ENCODE measurements at regions not wholly inside any gene's neighbourhood (a gene's known extent, or its start where the extent isn't known, plus 50 kb on each side); places are given as distances from the start of the nearest gene placed in this dataset.

DNA sequence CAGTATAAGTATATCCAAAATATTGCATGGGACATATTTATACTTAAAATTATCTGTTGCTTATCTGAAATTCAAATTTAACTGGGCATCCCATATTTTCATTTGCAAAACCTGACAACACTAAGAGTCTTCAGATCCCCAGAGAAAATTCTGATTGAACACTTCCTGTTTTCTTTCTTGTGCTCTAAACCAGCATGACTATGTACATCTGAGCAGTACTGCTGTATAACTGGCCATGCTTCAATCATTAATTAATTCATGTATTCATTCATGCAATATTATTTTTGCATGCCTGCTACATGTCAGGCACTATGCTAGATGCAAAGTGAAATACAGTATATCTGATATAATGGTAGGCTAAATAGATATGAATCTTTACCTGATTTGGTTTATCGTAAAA is 461.2 kb downstream of the TLR4 start:
- Histone ChIP-seq H3K36me3 (no peaks in the 10 kb centered on the region), H3K9me3 (no peaks in the 10 kb centered on the region), H3K4me3 (no peak overlapping the region), H3K27me3 (no peaks in the 10 kb centered on the region)
- no peak for DNase-seq

DNA sequence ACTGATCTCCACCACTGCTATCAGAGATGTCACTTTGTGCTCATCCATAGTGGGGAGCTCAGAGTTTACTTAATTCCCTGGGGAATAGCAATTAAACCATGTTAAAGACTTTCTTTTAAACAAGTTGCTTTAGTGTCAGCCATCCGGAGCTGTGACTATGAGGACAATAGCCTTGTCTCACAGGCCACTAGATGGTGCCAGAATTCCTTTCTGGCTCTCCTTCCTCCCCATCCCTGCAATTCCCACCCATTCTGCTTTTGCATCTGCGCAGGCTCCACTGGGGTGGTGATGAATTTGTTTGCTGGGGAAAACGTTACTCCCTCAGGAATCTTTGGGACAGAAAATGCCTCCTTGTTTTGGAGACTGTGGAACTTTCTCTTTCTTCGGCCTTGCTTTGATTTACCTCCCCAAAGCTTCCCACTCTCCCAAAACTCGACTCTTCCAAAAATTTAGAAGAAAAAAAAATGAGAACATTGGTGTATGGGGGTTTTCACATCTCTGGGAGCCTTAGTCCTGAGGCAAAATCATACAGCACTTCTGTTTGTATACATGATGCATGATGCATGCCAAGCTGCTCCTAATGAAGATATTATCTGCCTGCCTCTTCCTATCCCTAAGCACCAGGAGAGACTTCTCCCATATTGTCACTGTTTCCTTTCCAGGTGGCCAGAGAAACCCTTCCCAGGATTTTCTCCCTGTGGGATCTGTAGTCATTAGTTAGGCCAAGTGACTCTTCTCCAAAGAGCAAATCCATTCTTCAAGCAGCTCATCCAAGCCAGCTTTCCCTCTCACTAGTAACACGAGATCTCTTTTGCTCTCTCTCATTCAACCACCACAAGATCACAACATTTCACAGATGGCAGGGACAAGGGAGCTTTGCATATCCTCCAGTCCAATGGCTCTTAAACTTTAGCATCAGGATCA is 466.1 kb downstream of the TLR4 start:
- Histone ChIP-seq H3K9me3 (no peaks in the 10 kb centered on the region), H3K4me3 (no peak overlapping the region)
- DNase-seq = peak; percentile 52

DNA sequence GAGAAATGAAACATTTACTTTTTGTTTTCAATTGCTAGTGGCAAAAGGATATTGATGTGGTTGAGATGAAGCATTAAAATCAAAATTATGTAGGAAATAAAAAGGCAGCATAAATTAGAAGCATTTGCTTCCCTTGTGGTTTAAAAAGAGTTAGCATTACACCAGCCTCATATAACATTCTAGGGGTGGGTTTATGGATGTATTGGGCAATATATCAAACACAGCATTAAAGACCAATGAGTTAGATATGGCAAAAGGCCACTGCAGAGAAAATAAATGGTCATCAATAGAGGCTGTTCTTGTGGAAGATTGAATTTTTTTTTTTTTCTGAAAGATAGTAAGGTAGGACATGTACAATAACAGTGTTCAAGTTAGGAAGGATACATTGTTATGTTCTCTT is 473.0 kb downstream of the TLR4 start:
- H3K36me3 ChIP-seq = no peaks in the 10 kb centered on the region
- no peak for DNase-seq
- no peaks in the 10 kb centered on the region for H3K27me3 ChIP-seq
- no peak overlapping the region for H3K4me3 ChIP-seq
- H3K9me3 ChIP-seq = no peaks in the 10 kb centered on the region

More for the DNA sequence above, 466.1 kb downstream of the TLR4 start:
- Histone ChIP-seq H3K27me3 (no peaks in the 10 kb centered on the region), H3K36me3 (no peaks in the 10 kb centered on the region)

DNA sequence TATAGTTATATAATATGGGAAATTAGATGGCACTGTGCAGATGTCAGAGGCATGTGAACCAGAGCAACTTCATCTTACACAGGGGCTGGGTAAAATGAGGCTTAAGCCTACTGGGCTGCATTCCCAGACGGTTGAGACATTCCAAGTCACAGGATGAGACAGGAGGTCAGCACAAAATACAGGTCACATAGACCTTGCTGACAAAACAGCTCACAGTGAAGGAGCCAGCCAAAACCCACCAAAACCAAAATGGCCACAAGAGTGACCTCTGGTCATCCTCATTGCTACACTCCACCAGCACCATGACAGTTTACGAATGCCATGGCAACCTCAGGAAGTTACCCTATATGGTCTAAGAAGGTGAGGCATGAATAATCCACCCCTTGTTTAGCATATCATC is 479.4 kb downstream of the TLR4 start:
- no peaks in the 10 kb centered on the region for H3K36me3 ChIP-seq
- DNase-seq = peak; percentile 8
- no peaks in the 10 kb centered on the region for H3K9me3 ChIP-seq
- H3K27me3 ChIP-seq = no peaks in the 10 kb centered on the region
- no peak overlapping the region for H3K4me3 ChIP-seq

DNA sequence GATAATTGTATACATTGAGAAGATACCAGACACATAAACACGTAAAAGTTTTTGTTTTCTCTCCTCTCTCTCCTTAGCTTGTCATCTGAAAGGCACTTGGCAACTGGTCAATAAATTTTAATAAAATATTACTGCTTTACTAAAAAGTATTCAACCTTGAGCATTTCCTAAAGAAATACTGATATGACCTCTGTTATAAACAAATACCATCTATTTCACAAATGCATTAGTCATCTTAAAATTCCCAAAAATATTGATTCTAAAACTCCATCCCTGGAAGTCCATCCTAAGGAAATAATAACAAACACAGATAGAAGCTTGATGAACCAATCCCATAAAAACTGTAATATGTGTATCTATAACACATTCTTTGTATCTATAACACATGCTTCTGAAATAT is 483.2 kb downstream of the TLR4 start:
- H3K27me3 ChIP-seq = no peaks in the 10 kb centered on the region
- no peak overlapping the region for H3K4me3 ChIP-seq
- no peaks in the 10 kb centered on the region for H3K9me3 ChIP-seq
- H3K36me3 ChIP-seq = no peaks in the 10 kb centered on the region
- no peak for DNase-seq

DNA sequence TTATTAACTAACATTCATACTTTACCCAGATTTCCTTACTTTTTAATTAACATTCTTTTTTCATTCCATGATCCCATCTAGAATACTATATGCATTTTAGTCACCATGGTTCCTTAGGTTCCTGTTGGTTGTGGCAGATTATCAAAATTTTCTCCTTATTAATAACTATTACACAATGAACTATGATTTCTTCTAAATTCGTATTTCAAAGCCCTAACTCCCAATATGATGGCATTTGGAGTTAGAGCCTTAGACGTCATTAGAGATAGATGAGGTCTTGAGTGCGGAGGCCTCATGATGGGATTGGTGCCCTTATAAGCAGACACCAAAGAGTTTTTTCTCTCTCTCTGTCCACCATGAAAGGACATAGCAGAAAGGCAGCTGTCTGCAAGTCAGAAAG is 485.4 kb downstream of the TLR4 start:
- Histone ChIP-seq H3K27me3 (no peaks in the 10 kb centered on the region), H3K4me3 (no peak overlapping the region), H3K9me3 (no peaks in the 10 kb centered on the region), H3K36me3 (no peaks in the 10 kb centered on the region)
- DNase-seq = no peak

DNA sequence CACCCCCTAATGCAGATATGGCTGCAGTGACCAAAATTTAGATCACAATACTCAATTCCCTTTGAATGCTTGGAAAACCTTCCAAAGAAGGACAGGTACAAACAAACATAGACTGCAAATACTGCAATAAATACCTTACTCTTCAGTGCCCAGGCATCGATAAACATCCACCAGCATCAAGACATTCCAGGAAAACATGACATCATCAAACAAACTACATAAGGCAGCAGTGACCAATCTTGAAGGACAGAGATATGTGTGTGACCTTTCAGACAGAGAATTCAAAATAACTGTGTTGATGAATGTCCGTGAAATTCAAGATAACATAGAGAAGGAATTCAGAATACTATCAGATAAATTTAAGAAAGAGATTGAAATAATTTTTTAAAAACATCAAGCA is 488.6 kb downstream of the TLR4 start:
- no peaks in the 10 kb centered on the region for H3K36me3 ChIP-seq
- DNase-seq = no peak
- no peaks in the 10 kb centered on the region for H3K9me3 ChIP-seq
- no peak overlapping the region for H3K4me3 ChIP-seq
- no peaks in the 10 kb centered on the region for H3K27me3 ChIP-seq

DNA sequence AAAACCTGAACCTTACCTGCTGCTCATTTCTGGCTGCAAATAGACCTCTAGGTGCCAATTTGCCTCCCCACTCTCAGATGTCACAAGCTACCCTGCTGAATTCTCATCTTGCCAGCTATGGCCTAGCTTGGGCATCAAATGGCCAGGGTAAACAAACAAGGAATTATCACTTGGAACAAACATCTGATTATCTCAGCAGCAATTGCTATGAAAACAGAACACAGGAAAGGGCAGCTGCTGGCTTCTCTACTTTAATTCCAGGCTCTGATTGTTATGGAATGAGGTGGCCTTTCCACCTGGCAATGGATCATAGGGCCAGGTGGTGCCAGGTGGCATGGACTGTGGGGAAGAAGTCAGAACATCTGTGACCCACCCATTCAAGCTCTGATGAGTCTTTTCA is 505.1 kb downstream of the TLR4 start:
- Histone ChIP-seq H3K27me3 (no peaks in the 10 kb centered on the region), H3K9me3 (peaks cover 2% of the 10 kb centered on the region; the same call in 1 of the 2 replicates), H3K36me3 (no peaks in the 10 kb centered on the region), H3K4me3 (no peak overlapping the region)
- peak; percentile 16 for DNase-seq

DNA sequence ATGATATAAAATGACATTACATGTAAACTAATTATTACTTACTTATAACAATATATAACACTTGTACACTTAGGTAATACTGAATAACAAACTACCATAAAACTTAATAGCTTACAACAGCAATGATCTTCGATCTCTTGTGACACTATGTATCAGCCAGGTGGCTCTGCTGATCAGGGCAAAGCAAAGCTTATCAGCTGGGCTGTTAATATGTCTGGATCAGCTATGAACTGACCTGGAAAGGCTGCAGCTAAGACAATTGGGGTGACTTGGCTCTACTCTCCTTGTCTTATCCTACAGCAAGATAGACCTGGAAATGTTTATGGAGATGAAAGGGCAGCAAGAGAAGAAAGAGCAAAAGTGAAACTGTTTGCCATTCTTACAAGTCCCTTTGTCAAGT is 511.3 kb downstream of the TLR4 start:
- Histone ChIP-seq H3K27me3 (no peaks in the 10 kb centered on the region), H3K9me3 (no peaks in the 10 kb centered on the region), H3K36me3 (no peaks in the 10 kb centered on the region), H3K4me3 (no peak overlapping the region)
- DNase-seq = no peak

DNA sequence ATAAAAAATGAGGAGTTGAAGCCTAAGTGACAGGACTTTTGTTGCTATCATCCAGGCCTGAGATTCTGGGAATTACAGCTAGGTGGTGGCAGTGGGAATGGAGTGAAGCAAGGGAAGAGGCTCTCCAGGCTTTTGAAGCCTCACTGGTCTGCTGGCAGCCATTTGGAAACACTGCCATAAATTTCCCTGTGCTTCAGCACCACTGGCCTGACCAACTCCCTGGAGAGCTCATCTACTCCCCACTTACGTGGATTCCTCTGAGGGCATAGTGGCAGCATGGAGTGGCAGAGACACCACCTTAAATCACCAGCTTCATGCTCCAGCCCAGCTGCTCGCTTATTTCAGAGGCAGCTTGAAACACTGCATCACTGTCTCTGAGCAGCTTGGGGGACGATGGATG is 518.2 kb downstream of the TLR4 start:
- peak; percentile 32 for DNase-seq
- no peak overlapping the region for H3K4me3 ChIP-seq
- no peaks in the 10 kb centered on the region for H3K36me3 ChIP-seq
- H3K27me3 ChIP-seq = no peaks in the 10 kb centered on the region
- no peaks in the 10 kb centered on the region for H3K9me3 ChIP-seq

DNA sequence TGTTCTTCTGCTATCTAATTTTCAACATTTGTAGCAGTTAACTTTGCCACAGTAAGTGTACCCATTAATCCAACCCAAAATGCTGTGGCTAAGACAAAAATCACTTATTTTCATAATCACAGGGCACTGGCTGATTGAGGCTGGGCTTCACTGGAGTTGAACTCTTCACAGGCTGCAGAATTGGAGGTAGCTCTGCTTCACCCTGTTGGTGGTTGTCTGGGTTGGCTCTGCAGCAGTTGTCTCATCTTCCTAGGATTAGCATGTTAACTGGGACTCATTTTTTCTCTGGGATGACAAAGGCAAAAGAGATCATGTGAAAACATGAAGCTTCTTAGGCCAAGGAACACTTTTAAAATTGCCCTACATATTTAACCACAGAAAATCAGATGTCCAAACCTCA is 518.9 kb downstream of the TLR4 start:
- Histone ChIP-seq H3K36me3 (no peaks in the 10 kb centered on the region), H3K27me3 (no peaks in the 10 kb centered on the region), H3K9me3 (no peaks in the 10 kb centered on the region), H3K4me3 (no peak overlapping the region)
- DNase-seq = no peak

DNA sequence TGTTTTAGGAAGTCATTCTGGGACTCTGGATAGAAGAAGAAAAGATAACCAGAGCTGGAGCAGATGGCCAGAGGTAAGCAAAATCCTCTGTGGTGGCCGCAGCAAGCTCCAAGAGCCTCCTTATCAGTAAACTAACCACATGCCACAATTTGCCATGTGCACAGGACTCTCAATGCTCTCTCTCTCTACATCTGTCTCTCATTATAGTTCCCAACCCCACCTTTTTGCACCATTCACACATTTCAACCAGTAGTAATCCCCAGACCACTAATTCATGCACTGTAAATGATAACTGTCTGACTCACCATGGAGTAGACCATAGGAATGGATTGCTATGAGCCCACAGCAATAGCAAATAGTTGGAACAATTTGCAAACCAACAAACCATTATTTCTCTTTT is 526.1 kb downstream of the TLR4 start:
- no peaks in the 10 kb centered on the region for H3K9me3 ChIP-seq
- no peak for DNase-seq
- H3K36me3 ChIP-seq = no peaks in the 10 kb centered on the region
- no peaks in the 10 kb centered on the region for H3K27me3 ChIP-seq
- no peak overlapping the region for H3K4me3 ChIP-seq

DNA sequence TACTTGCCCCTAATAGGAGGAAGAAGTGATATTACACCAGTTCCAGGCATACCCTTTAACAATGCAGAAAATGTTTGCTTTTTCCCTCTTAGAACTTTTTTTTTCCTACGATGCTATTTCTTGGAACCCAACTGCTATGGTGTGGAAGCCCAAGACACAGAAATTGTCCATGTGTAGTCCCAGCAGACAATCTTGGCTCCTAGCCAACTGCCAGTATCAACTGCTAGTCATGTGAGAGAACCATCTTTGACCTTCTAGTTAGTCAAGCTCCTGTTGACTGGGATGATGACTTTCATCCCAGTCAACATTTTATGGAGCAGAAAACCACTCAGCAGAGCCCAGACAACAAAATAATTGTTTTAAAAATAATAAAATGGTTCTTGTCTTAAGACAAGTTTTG is 532.4 kb downstream of the TLR4 start:
- no peaks in the 10 kb centered on the region for H3K27me3 ChIP-seq
- no peaks in the 10 kb centered on the region for H3K9me3 ChIP-seq
- DNase-seq = no peak
- no peaks in the 10 kb centered on the region for H3K36me3 ChIP-seq
- H3K4me3 ChIP-seq = no peak overlapping the region

DNA sequence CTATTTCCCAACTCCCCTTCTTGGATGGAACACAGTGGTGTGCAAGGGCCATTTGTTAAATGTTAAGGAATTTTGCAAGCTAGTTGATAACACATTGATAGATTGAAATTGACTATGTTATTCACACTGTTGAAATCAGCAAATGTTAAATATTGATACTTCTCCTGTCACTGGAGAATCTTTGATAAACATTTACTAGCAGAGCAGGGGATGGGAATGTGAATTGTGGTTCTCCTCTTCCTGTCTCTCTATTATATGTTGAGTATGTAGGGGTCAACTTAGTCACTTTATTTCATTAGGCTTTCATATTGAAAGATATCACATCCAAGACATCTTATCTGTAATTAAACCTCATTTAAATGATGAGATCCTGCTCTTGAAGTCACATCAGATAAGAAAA is 533.9 kb downstream of the TLR4 start:
- Histone ChIP-seq H3K9me3 (no peaks in the 10 kb centered on the region), H3K36me3 (no peaks in the 10 kb centered on the region), H3K27me3 (no peaks in the 10 kb centered on the region), H3K4me3 (no peak overlapping the region)
- DNase-seq = no peak

DNA sequence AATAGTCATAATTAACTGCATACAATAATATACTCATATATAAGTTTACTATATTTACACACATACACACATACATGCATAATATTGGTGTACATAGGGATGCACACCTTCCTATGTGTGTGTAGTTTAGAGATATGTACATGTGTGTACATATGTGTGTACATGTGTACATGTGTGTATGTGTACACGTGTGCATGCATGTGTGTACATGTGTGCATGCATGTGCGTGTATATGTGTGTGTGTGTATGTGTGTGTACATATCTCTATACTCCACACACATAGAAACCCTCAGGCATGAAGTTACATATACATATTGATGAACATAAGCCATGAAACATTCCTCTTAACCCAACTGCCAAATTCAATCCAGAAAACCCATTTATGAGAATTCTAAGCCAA is 547.8 kb downstream of the TLR4 start:
- peaks cover 5% of the 10 kb centered on the region for H3K9me3 ChIP-seq
- no peaks in the 10 kb centered on the region for H3K27me3 ChIP-seq
- H3K4me3 ChIP-seq = no peak overlapping the region
- DNase-seq = no peak
- no peaks in the 10 kb centered on the region for H3K36me3 ChIP-seq

DNA sequence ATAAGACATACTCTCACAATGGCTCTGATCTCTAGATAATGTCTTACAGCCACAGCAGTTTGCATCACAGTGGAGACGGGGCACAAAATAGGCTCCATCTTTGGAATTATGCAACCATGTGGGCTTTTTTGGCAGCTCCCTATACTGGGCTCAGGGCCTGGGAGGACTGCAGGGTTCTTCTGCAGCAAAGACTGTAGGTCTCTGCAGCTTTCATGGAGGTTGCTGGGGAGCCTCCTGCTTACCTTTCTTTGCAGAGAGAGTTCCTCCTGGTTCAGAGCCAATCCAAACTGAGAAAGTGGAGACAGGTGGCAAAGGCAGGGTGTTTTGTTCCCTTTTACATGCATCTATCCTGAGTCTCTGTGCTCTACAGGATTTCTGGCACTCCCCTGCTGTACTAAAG is 558.0 kb downstream of the TLR4 start:
- no peak for DNase-seq
- Histone ChIP-seq H3K4me3 (no peak overlapping the region), H3K27me3 (no peaks in the 10 kb centered on the region), H3K36me3 (no peaks in the 10 kb centered on the region), H3K9me3 (no peaks in the 10 kb centered on the region)

DNA sequence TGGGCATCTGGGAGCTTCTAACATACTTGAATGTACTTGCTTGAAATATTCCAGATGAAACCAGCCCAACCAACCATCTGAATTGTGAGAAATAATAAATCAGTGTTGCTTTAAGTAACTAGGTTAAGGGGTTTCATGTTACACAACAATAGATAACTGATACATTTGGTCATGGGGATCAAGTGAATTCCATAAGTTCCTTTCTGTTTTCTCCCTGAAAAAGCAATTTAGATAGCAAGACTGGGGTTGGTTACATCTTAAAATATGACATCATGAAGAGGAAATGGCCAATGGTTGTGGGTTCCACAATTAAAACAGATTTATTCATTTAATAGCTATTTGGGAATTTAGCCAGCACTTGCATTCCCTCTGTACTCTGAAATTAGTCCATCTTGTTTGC is 559.7 kb downstream of the TLR4 start:
- no peaks in the 10 kb centered on the region for H3K9me3 ChIP-seq
- no peak overlapping the region for H3K4me3 ChIP-seq
- no peaks in the 10 kb centered on the region for H3K27me3 ChIP-seq
- no peaks in the 10 kb centered on the region for H3K36me3 ChIP-seq
- no peak for DNase-seq

DNA sequence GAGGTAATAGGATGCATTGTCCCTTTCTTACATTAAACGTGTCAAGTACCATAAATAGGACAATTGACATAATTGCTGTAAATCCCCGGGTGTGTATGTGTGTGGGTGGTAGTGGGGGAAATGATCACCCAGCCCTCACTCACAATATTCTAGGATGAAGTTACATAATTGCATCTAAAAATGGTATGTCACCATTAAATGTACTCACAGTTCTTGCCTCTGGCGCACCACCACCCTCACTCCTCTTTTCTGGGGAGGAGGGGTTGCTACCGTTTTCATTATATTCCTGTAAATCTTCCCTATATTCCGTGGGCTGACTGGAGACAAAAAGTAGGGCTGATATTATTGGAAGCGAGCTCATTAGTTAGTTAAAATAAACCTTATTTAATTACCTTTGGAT is 563.8 kb downstream of the TLR4 start:
- Histone ChIP-seq H3K4me3 (no peak overlapping the region), H3K27me3 (no peaks in the 10 kb centered on the region)
- DNase-seq = no peak

More for the DNA sequence above, 563.8 kb downstream of the TLR4 start:
- Histone ChIP-seq H3K9me3 (no peaks in the 10 kb centered on the region), H3K36me3 (no peaks in the 10 kb centered on the region)
